WTC11 (cell line): ENCODE measurements at regions not wholly inside any gene's neighbourhood (a gene's known extent, or its start where the extent isn't known, plus 50 kb on each side); places are given as distances from the start of the nearest gene placed in this dataset.
A peak's percentile ranks its signal among the peaks of the same experiment; 100 is the strongest.

Experiments
- ATAC-seq: fragments of 200-7000 bp; cut with Tn5 transposase; 2 replicates; pipeline ENCODE4 v1.10.0; 2021; ENCODE audit warnings: mild to moderate bottlenecking, moderate library complexity
- CTCF ChIA-PET: fragments of 300-600 bp; sonication (Branson Sonifier 250); formaldehyde crosslinking; loops from one replicate; lab custom pipeline; 2021; ENCODE audit warnings: antibody characterized with exemption; lab: Charles Lee
- POLR2A ChIA-PET: fragments of 350-600 bp; sonication (Branson Sonifier 250); formaldehyde crosslinking; loops from one replicate; lab custom pipeline; 2021; ENCODE audit warnings: antibody characterized with exemption; lab: Charles Lee
- DNase-seq: peaks from one replicate; pipeline ENCODE4 v3.0.0; 2021; ENCODE audit warnings: low spot score
- H3K27ac Mint-ChIP-seq: 2 replicates; pipeline ENCODE4 v1.8.0; 2021; ENCODE audit warnings: mixed read lengths
- H3K27me3 Mint-ChIP-seq: 2 replicates; pipeline ENCODE4 v1.8.0; 2021; ENCODE audit warnings: low read depth, mild to moderate bottlenecking, moderate library complexity, mixed read lengths
- H3K36me3 Mint-ChIP-seq: 2 replicates; pipeline ENCODE4 v1.8.0; 2021; ENCODE audit warnings: mixed read lengths
- H3K4me1 Mint-ChIP-seq: 2 replicates; pipeline ENCODE4 v1.8.0; 2022; ENCODE audit warnings: mixed read lengths
- H3K4me3 Mint-ChIP-seq: 2 replicates; pipeline ENCODE4 v1.8.0; 2021; ENCODE audit warnings: mild to moderate bottlenecking, moderate library complexity, mixed read lengths
- H3K9me3 Mint-ChIP-seq: 2 replicates; pipeline ENCODE4 v1.8.0; 2021; ENCODE audit warnings: mixed read lengths
- ARID4B ChIP-seq: sonication (generic); formaldehyde crosslinking; IDR thresholded peaks from 2 replicates; pipeline ENCODE4 v1.8.0; 2023; ENCODE audit warnings: missing genetic modification reagents, mild to moderate bottlenecking, borderline replicate concordance
- ATF2 ChIP-seq: sonication (generic); formaldehyde crosslinking; IDR thresholded peaks from 2 replicates; pipeline ENCODE4 v1.8.1; 2022; ENCODE audit warnings: low read depth, missing genetic modification reagents, borderline replicate concordance
- CBFB ChIP-seq: sonication (generic); formaldehyde crosslinking; IDR thresholded peaks from 2 replicates; pipeline ENCODE4 v1.8.1; 2022; ENCODE audit warnings: mild to moderate bottlenecking, low read depth, missing genetic modification reagents
- CREB1 ChIP-seq: sonication (generic); formaldehyde crosslinking; IDR thresholded peaks from 2 replicates; pipeline ENCODE4 v1.8.0; 2023; ENCODE audit warnings: mild to moderate bottlenecking, missing genetic modification reagents
- CTCF ChIP-seq: fragments of 200-600 bp; IDR thresholded peaks from 2 replicates; pipeline ENCODE4 v1.8.0; 2022; ENCODE audit warnings: antibody characterized with exemption
- E2F1 ChIP-seq: sonication (generic); formaldehyde crosslinking; IDR thresholded peaks from 2 replicates; pipeline ENCODE4 v1.8.0; 2022; ENCODE audit warnings: mild to moderate bottlenecking, missing genetic modification reagents
- E2F4 ChIP-seq: sonication (generic); formaldehyde crosslinking; IDR thresholded peaks from 2 replicates; pipeline ENCODE4 v1.8.1; 2022; ENCODE audit warnings: low read depth, mild to moderate bottlenecking, moderate library complexity, missing genetic modification reagents, borderline replicate concordance
- FOXP1 ChIP-seq: sonication (generic); formaldehyde crosslinking; IDR thresholded peaks from 2 replicates; pipeline ENCODE4 v1.8.0; 2022; ENCODE audit warnings: missing genetic modification reagents, mild to moderate bottlenecking, moderate library complexity, borderline replicate concordance
- JUN ChIP-seq: sonication (generic); formaldehyde crosslinking; IDR thresholded peaks from 2 replicates; pipeline ENCODE4 v1.8.0; 2023; ENCODE audit warnings: mild to moderate bottlenecking, missing genetic modification reagents
- NFE2L1 ChIP-seq: sonication (generic); formaldehyde crosslinking; IDR thresholded peaks from 2 replicates; pipeline ENCODE4 v1.8.1; 2023; ENCODE audit warnings: missing genetic modification reagents
- ZNF121 ChIP-seq: sonication (generic); formaldehyde crosslinking; IDR thresholded peaks from 2 replicates; pipeline ENCODE4 v1.8.0; 2023; ENCODE audit warnings: missing genetic modification reagents
- ZNF219 ChIP-seq: sonication (generic); formaldehyde crosslinking; IDR thresholded peaks from 2 replicates; pipeline ENCODE4 v1.8.0; 2023; ENCODE audit warnings: missing genetic modification reagents, mild to moderate bottlenecking, borderline replicate concordance
- ZNF416 ChIP-seq: fragments of 250-450 bp; sonication (Bioruptor Pico); IDR thresholded peaks from 2 replicates; pipeline ENCODE4 v1.9.0; 2021; ENCODE audit warnings: mild to moderate bottlenecking, inconsistent platforms
- ZNF671 ChIP-seq: fragments of 250-450 bp; sonication (Bioruptor Pico); IDR thresholded peaks from 2 replicates; pipeline ENCODE4 v1.8.0; 2021; ENCODE audit warnings: mild to moderate bottlenecking
- ZSCAN18 ChIP-seq: fragments of 250-450 bp; sonication (Bioruptor Pico); IDR thresholded peaks from 2 replicates; pipeline ENCODE4 v2.1.2; 2022; ENCODE audit warnings: mild to moderate bottlenecking, moderate library complexity

- TF ChIP-seq CBFB (CRISPR knock-in tag): no peak
- TF ChIP-seq ZNF219 (CRISPR knock-in tag): no peak
- no peak for TF ChIP-seq ZNF416 (CRISPR knock-in tag)
- TF ChIP-seq E2F4 (CRISPR knock-in tag): no peak
- TF ChIP-seq ZNF671 (CRISPR knock-in tag): no peak
- TF ChIP-seq JUN (CRISPR knock-in tag): no peak
- TF ChIP-seq, all 79 proteins: peak for 0
These were observed 538.1 kb downstream of the SOX6 start (continued) for GRCh38 chr11:15818132-15818842.

GRCh38 chr11:15819679-15820286 lies 536.6 kb downstream of the SOX6 start:
- no peaks in the 10 kb centered on the region for H3K36me3 Mint-ChIP-seq
- POLR2A ChIA-PET: no interaction called here
- peak; percentile 77 for DNase-seq
- TF ChIP-seq CTCF (peak; percentile 80), CREB1 (CRISPR knock-in tag) (no peak), ATF2 (CRISPR knock-in tag) (no peak), ZNF121 (CRISPR knock-in tag) (no peak), NFE2L1 (no peak), FOXP1 (no peak)
- TF ChIP-seq, all 79 proteins: peak for 1
- peak; percentile 97 for ATAC-seq
- Mint-ChIP-seq H3K27ac (no peak overlapping the region), H3K9me3 (no peaks in the 10 kb centered on the region), H3K27me3 (no peaks in the 10 kb centered on the region; the same call in 1 of the 2 replicates), H3K4me1 (no peaks in the 10 kb centered on the region), H3K4me3 (no peak overlapping the region)
- CTCF ChIA-PET: interaction anchor here (0.6 to 2.3 kb wide), 31 partner anchors 9 to 794 kb away, joined by 3 to 12 read pairs (median 4); no protein-coding TSS in a partner anchor

- Mint-ChIP-seq H3K27me3 (no peaks in the 10 kb centered on the region; the same call in 1 of the 2 replicates), H3K9me3 (no peaks in the 10 kb centered on the region), H3K4me1 (peaks cover 6% of the 10 kb centered on the region; the same call in 1 of the 2 replicates), H3K27ac (no peak overlapping the region), H3K36me3 (no peaks in the 10 kb centered on the region), H3K4me3 (no peak overlapping the region)
- ATAC-seq (no peak), DNase-seq (no peak)
- POLR2A ChIA-PET: no interaction called here
- CTCF ChIA-PET: interaction anchor here (0.6 to 2.3 kb wide), 2 partner anchors 8 to 172 kb away, joined by 3 to 12 read pairs; no protein-coding TSS in a partner anchor
- no peak for TF ChIP-seq E2F1 (CRISPR knock-in tag)
These were observed 534.9 kb downstream of the SOX6 start for GRCh38 chr11:15821451-15821850.

- Mint-ChIP-seq H3K36me3 (no peaks in the 10 kb centered on the region), H3K27ac (no peak overlapping the region), H3K4me3 (no peak overlapping the region), H3K27me3 (no peaks in the 10 kb centered on the region; the same call in 1 of the 2 replicates), H3K9me3 (no peaks in the 10 kb centered on the region), H3K4me1 (peaks cover 22% of the 10 kb centered on the region)
- ATAC-seq (no peak), DNase-seq (no peak)
- POLR2A ChIA-PET: no interaction called here
- CTCF ChIA-PET: no interaction called here
- no peak for TF ChIP-seq ARID4B
- TF ChIP-seq ZSCAN18 (CRISPR knock-in tag): no peak
These were observed 532.3 kb downstream of the SOX6 start for GRCh38 chr11:15824060-15824459.
